HL-60 (cell line): ENCODE measurements at regions not wholly inside any gene's neighbourhood (a gene's known extent, or its start where the extent isn't known, plus 50 kb on each side); places are given as distances from the start of the nearest gene placed in this dataset.

ENCODE experiments used
- CTCF ChIP-seq: IDR thresholded peaks from one replicate; pipeline ENCODE4 v1.5.1; 2011; ENCODE audit warnings: low read length, control low read depth, inconsistent platforms; ENCODE audit not compliant: insufficient read depth
- POLR2AphosphoS5 ChIP-seq: IDR thresholded peaks from 2 replicates; pipeline ENCODE4 v1.6.1; 2012; ENCODE audit warnings: low read depth

- TF ChIP-seq CTCF (no peak), POLR2AphosphoS5 (no peak)
Observed at GRCh38 chr2:120940726-120941256, 205.1 kb downstream of the GLI2 start.
